ENCODE measurements at regions not wholly inside any gene's neighbourhood (a gene's known extent, or its start where the extent isn't known, plus 50 kb on each side); places are given as distances from the start of the nearest gene placed in this dataset.
"Not testable (repeated sequence)": the region's sequence is repeated elsewhere in the genome, so short reads cannot be mapped to it uniquely, and the experiment has no call there.

GRCh38 chr11:134941936-134942600, 530.0 kb upstream of the B3GAT1 start:
- H3K4me1 ChIP-seq (replicated peaks); H3K27me3 ChIP-seq (replicated peaks); H3K9me3 ChIP-seq (replicated peaks); H3K36me3 ChIP-seq; H3K27ac ChIP-seq; H3K4me3 ChIP-seq: not testable (repeated sequence)
- peak in 1 of 2 experiments; percentile 1 for DNase-seq (ENCODE audit: low read depth in 1 of 2, low spot score in 2 of 2)

DNA sequence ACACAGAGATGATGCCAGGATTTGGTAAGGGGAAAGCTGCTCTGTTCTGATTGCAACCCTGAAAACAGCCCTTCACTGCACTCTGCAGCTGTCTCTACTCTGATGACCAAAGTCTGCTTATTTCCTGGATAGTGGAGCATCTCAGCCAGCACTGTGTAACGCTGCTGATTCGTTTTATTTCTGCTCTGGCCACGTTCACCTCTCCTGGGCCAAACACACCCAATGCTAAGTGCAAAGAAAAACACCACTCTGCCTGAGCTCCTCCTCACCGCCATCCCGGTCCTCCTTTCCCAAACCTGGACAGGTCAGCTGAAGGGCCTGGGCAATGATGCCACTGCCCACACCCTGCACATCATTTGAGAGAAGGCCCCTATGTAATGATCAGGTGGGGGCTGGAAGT, 529.3 kb upstream of the B3GAT1 start:
- no peaks in the 10 kb centered on the region for H3K4me1 ChIP-seq (replicated peaks)
- no peaks in the 10 kb centered on the region for H3K36me3 ChIP-seq
- no peaks in the 10 kb centered on the region for H3K27me3 ChIP-seq (replicated peaks)
- H3K4me3 ChIP-seq = no peak overlapping the region
- no peak overlapping the region for H3K27ac ChIP-seq
- DNase-seq (ENCODE audit: low read depth in 1 of 2, low spot score in 2 of 2) = no peak
- H3K9me3 ChIP-seq (replicated peaks) = no peaks in the 10 kb centered on the region

DNA sequence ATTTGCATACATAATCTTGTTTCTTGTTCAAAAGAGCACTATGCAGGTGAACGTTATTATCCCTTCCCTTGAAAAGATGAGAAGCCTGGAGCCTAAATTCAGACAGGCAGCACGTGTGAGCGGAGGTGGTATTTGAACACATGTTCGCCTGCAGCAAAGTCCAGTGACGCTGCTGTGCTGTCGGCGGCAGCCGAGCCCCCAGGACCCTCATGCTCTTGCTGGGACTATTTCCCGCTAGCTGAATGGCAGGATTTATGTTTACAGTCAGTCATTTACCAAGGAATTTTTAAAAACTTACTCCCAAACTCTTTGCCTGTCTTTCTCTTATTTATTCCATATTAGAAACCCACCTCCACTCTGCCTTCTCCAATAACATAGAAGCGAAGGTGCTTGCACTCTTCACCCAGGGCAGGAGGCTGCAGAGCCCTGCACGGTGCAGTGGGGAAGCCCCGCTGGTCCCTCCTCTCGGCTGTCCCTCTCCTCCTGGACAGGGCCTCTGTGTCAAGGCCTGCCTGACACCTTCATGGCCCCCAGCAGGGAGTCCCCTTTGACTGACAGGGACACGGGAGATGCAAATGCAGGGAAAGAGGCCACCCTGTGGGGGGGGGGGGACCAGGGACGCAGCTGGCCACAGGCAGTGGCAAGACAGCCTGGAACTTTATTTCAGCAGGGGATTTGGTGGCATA, 528.5 kb upstream of the B3GAT1 start:
- DNase-seq (ENCODE audit: low read depth in 1 of 2, low spot score in 2 of 2) = no peak
- H3K27me3 ChIP-seq (replicated peaks) = no peaks in the 10 kb centered on the region

DNA sequence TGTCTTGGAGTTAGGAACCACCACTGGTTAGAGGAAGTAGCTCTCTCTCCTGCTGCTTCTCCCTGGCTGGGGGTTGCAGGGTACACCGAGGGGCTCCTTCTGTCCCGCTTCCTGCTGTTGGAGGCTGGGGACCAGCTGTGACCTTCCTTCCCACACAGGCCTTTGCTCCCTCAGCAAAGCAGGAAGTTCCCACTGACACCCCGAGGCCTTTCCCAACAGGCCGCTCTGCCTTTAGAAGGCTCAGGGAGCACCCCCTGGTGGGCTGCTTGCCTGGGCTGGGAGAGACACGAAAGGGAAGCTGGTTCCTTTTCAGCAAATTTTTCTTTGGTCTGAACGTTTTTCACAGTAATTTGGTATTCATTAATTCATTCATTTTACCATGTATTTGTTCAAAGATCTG, 527.9 kb upstream of the B3GAT1 start:
- H3K36me3 ChIP-seq = no peaks in the 10 kb centered on the region
- no peak overlapping the region for H3K4me3 ChIP-seq
- DNase-seq (ENCODE audit: low read depth in 1 of 2, low spot score in 2 of 2) = no peak
- H3K9me3 ChIP-seq (replicated peaks) = no peaks in the 10 kb centered on the region
- no peaks in the 10 kb centered on the region for H3K27me3 ChIP-seq (replicated peaks)
- no peak overlapping the region for H3K27ac ChIP-seq
- H3K4me1 ChIP-seq (replicated peaks) = no peaks in the 10 kb centered on the region

More for the DNA sequence above, 528.5 kb upstream of the B3GAT1 start:
- Histone ChIP-seq H3K36me3 (no peaks in the 10 kb centered on the region), H3K4me3 (no peak overlapping the region), H3K9me3 (replicated peaks) (no peaks in the 10 kb centered on the region), H3K4me1 (replicated peaks) (no peaks in the 10 kb centered on the region), H3K27ac (no peak overlapping the region)

DNA sequence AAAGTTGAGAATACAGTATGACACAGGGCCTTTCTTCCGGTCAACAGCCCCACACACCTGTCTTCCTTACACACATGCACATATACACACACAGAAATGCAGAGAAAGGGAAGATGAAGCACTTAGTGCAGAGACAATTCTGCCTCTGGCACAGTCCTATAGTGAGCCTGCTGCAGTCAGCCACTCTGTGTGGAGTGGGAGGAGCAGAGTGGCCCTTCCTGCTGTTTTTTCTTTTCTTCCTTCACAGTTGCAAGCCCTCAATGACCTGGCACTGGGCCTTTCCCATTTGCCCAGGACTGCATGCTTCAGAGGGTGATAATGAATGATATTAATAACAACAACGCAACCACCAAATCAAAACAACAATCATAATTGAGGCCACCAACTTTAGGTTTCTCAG, 527.0 kb upstream of the B3GAT1 start:
- no peak for DNase-seq (ENCODE audit: low read depth in 1 of 2, low spot score in 2 of 2)
- Histone ChIP-seq H3K4me1 (replicated peaks) (no peaks in the 10 kb centered on the region), H3K36me3 (no peaks in the 10 kb centered on the region), H3K27me3 (replicated peaks) (no peaks in the 10 kb centered on the region), H3K4me3 (no peak overlapping the region), H3K9me3 (replicated peaks) (no peaks in the 10 kb centered on the region), H3K27ac (no peak overlapping the region)

GRCh38 chr11:134938212-134938611, 526.2 kb upstream of the B3GAT1 start:
- H3K4me3 ChIP-seq = no peak overlapping the region
- no peaks in the 10 kb centered on the region for H3K4me1 ChIP-seq (replicated peaks)
- no peaks in the 10 kb centered on the region for H3K9me3 ChIP-seq (replicated peaks)
- DNase-seq (ENCODE audit: low read depth in 1 of 2, low spot score in 2 of 2) = no peak
- no peaks in the 10 kb centered on the region for H3K36me3 ChIP-seq
- no peak overlapping the region for H3K27ac ChIP-seq
- no peaks in the 10 kb centered on the region for H3K27me3 ChIP-seq (replicated peaks)

- H3K4me3 ChIP-seq; H3K27me3 ChIP-seq (replicated peaks); DNase-seq (ENCODE audit: low read depth in 1 of 2, low spot score in 2 of 2); H3K4me1 ChIP-seq (replicated peaks); H3K36me3 ChIP-seq; H3K27ac ChIP-seq; H3K9me3 ChIP-seq (replicated peaks): not testable (repeated sequence)
These were observed 525.2 kb upstream of the B3GAT1 start for GRCh38 chr11:134937193-134937592.

- H3K4me3 ChIP-seq = no peak overlapping the region
- no peak for DNase-seq (ENCODE audit: low read depth in 1 of 2, low spot score in 2 of 2)
These were observed 520.7 kb upstream of the B3GAT1 start for GRCh38 chr11:134932761-134933160.

DNA sequence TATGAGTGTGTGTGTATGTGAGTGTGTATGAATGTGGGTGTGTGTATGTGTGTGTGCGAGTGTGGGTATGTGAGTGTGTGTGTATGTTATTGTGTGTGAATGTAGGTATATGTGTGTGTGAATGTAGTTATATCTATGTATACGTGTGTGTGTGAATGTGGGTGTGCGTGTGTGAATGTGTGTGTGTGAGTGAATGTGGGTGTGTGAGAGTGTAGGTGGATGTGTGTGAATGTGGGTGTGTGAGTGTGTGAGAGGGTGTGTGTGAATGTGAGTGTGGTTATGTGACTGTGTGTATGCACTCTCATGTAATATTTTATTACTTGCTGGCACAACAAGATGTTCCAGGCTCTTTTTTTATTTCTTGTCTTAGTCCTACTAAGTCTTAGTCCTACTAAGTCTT, 513.4 kb upstream of the B3GAT1 start:
- no peak overlapping the region for H3K27ac ChIP-seq
- no peak overlapping the region for H3K4me3 ChIP-seq
- no peaks in the 10 kb centered on the region for H3K9me3 ChIP-seq (replicated peaks)
- H3K4me1 ChIP-seq (replicated peaks) = no peaks in the 10 kb centered on the region
- DNase-seq (ENCODE audit: low read depth in 1 of 2, low spot score in 2 of 2) = no peak
- H3K36me3 ChIP-seq = no peaks in the 10 kb centered on the region
- H3K27me3 ChIP-seq (replicated peaks) = no peaks in the 10 kb centered on the region; the same call in 1 of the 2 replicates

More at GRCh38 chr11:134932761-134933160, 520.7 kb upstream of the B3GAT1 start:
- H3K27me3 ChIP-seq (replicated peaks) = no peaks in the 10 kb centered on the region
- H3K4me1 ChIP-seq (replicated peaks) = no peaks in the 10 kb centered on the region
- no peaks in the 10 kb centered on the region for H3K36me3 ChIP-seq
- no peak overlapping the region for H3K27ac ChIP-seq
- H3K9me3 ChIP-seq (replicated peaks) = no peaks in the 10 kb centered on the region

- no peaks in the 10 kb centered on the region; the same call in 1 of the 2 replicates for H3K27me3 ChIP-seq (replicated peaks)
- H3K4me3 ChIP-seq = no peak overlapping the region
- DNase-seq (ENCODE audit: low read depth in 1 of 2, low spot score in 2 of 2) = no peak
- no peaks in the 10 kb centered on the region for H3K36me3 ChIP-seq
- no peak overlapping the region for H3K27ac ChIP-seq
- no peaks in the 10 kb centered on the region for H3K4me1 ChIP-seq (replicated peaks)
- H3K9me3 ChIP-seq (replicated peaks) = no peaks in the 10 kb centered on the region
These were observed 511.4 kb upstream of the B3GAT1 start for GRCh38 chr11:134923441-134923840.

GRCh38 chr11:134921938-134922337, 509.9 kb upstream of the B3GAT1 start:
- DNase-seq (ENCODE audit: low read depth in 1 of 2, low spot score in 2 of 2) = no peak
- Histone ChIP-seq H3K4me1 (replicated peaks) (no peaks in the 10 kb centered on the region), H3K27ac (no peak overlapping the region)

DNA sequence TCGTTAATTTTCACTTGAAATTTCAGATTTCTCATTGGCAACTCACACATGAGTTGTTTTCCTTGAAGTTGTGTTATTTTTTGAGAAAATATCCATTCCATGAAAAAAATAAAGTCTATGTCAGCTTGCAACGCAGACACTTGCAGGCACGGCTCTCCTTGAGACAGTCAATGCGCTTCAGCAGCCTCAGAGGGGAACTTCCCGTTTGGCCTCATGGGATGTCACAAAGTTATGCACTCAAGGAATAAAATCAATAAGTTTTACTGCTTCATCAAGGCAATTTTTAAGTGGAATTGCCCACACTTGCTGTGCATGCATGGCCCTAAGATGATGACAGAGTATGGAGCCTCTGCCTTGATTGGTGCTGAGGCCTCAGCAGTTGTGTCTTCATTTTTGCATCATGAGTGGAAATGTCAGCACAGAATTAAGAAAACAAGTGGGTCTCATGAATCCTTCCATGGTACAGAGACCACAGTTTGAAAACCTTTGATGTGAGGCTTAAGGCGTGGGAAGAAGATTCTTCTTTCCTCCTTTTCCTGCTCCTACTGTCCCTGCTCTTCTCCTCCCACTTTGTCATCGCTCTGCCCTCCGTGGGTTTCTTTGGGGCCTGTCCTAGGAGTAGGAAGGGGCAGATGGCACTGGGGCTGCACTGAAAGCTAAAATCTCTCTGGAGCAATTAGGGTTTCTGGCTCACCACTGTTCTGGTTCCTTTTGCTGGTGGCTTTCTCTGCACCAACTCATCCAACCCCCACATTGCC, 509.0 kb upstream of the B3GAT1 start:
- H3K4me3 ChIP-seq = no peak overlapping the region
- DNase-seq (ENCODE audit: low read depth in 1 of 2, low spot score in 2 of 2) = no peak
- H3K9me3 ChIP-seq (replicated peaks) = no peaks in the 10 kb centered on the region
- no peaks in the 10 kb centered on the region for H3K36me3 ChIP-seq
- H3K27ac ChIP-seq = no peak overlapping the region
- no peaks in the 10 kb centered on the region for H3K4me1 ChIP-seq (replicated peaks)
- no peaks in the 10 kb centered on the region; the same call in 1 of the 2 replicates for H3K27me3 ChIP-seq (replicated peaks)

More at GRCh38 chr11:134921938-134922337, 509.9 kb upstream of the B3GAT1 start:
- no peaks in the 10 kb centered on the region for H3K36me3 ChIP-seq
- H3K9me3 ChIP-seq (replicated peaks) = no peaks in the 10 kb centered on the region
- H3K4me3 ChIP-seq = no peak overlapping the region
- no peaks in the 10 kb centered on the region; the same call in 1 of the 2 replicates for H3K27me3 ChIP-seq (replicated peaks)

- Histone ChIP-seq H3K27me3 (replicated peaks) (no peaks in the 10 kb centered on the region; the same call in 1 of the 2 replicates), H3K4me1 (replicated peaks) (no peaks in the 10 kb centered on the region), H3K36me3 (no peaks in the 10 kb centered on the region), H3K9me3 (replicated peaks) (no peaks in the 10 kb centered on the region), H3K4me3 (no peak overlapping the region), H3K27ac (no peak overlapping the region)
- DNase-seq (ENCODE audit: low read depth in 1 of 2, low spot score in 2 of 2) = no peak
These were observed 504.6 kb upstream of the B3GAT1 start for GRCh38 chr11:134916421-134917213.
